HG03571 (cell line): ENCODE measurements at regions not wholly inside any gene's neighbourhood (a gene's known extent, or its start where the extent isn't known, plus 50 kb on each side); places are given as distances from the start of the nearest gene placed in this dataset.
A peak's percentile ranks its signal among the peaks of the same experiment; 100 is the strongest.

Experiments
- ATAC-seq: cut with Tn5 transposase; IDR thresholded peaks from one replicate; pipeline ENCODE4 v1.9.1; 2021; ENCODE audit not compliant: unreplicated experiment

DNA sequence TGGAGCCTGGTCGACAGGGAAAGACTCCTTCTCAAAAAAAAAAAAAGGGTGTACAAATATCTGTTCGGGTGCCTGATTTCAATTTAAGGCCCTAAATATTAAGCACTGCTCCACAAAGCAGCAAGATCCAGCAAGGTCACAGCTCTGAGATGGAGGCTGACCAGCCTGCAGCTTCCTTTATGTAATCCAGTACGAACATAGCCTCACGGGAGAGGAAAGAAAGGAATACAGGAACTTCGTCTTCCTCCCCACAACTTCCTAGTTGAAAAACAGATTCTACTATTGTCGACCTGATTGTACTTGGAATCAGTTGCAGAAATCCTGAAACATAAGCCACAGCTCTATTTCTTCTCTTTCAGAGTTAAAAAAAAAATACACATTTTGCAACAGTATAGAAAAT, 53.5 kb upstream of the TBC1D9 start:
- ATAC-seq, result no peak

DNA sequence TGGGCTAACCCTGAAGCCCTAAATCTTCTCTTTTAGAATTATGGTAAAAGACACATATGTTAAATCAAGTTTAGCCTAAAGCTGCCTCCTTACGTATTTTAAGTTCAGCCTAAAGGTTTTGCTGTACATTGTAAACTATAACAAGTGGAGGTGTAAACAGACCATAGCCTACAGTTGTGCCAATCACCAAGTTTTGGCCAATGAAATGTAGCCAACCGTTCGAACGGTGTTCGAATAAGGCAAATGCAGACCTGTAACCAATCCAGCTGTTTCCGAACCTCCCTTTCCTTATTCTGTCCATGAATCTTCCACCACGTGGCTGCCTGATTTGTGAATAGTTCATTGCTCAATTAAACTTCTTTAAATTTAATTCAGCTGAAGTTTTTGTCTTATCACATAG, 52.1 kb upstream of the TBC1D9 start:
- peak; percentile 11 for ATAC-seq

GRCh38 chr4:140807491-140808252, 51.5 kb upstream of the TBC1D9 start:
- ATAC-seq, result peak; percentile 83

DNA sequence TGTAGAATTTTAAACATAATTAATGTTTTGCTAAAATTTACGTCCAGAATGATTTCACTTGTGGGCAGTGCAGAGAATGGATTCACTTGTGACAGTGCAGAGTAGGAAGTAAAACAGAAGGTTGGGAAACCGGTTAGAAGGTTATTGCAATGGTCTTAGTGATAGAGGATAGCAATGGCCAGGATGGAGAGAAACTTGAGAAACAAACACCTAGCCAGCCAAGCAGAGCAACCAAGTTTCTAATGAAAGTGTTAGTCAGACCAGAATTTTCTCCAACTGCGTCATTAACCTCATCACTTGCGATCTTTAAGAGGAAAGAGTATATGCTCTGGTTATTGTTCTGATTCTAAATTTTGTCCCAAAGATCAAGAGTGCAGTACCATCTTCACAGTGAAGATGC, 50.0 kb upstream of the TBC1D9 start:
- ATAC-seq, result peak; percentile 73
